HG02623 (cell line): ENCODE measurements at regions not wholly inside any gene's neighbourhood (a gene's known extent, or its start where the extent isn't known, plus 50 kb on each side); places are given as distances from the start of the nearest gene placed in this dataset.

ENCODE experiments used
- ATAC-seq: cut with Tn5 transposase; IDR thresholded peaks from one replicate; pipeline ENCODE4 v1.9.1; 2021; ENCODE audit warnings: moderate library complexity; ENCODE audit not compliant: unreplicated experiment

DNA sequence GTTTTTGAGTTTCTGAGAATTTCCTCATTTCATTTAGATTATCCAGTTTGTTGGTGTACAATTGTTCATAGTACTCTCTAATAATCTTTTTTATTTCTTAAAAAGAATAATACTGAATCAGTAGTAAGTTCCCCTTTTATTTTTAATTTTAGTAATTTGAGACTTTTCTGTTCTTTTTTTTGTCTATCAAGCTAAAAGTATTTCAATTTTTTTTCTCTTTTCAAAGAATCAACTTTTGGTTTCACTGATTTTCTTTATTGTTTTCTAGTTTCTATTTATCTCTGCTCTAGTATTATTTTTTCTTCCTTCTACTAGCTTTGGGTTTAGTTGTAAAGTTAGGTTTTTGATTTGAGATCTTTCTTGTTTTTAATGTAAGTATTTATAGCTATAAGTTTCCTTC, 60.6 kb upstream of the ARL15 start:
- ATAC-seq = no peak

DNA sequence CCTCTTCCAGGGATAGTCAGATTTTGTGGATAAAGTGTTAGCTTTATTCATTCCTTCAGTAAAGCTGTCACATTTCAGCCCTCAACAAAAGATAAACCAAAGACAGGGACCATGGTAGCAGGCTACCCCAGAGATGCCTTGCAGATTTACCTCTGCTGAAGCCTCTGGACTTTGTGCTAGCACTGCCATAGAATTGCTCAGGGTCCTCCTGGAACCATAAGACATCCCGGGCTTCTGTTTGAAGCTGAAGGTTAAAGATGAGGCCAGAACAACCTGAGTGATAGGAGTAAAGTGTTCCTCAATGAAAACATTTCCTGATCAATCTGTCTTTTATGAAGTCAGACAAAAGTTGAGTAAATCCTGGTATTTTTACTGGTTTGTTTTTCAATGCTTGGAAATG, 57.5 kb upstream of the ARL15 start:
- ATAC-seq = no peak

DNA sequence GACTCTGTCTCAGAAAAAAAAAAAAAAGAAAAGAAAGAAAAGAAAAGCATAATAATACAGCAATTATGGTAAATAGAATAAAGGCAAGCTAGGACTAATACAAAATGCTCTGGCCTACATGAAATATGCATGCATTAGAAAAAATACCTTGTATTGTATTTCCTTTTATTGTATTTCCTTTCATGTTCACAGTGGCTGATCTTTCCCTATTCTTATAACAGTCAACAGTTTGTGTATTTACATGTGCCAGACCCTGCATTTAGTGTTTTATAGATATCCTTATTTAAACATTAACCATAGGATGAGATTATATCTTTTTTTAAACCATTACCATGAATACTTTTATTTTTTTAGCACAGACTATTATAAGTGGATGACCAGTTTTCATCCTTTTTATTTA, 56.3 kb upstream of the ARL15 start:
- no peak for ATAC-seq

DNA sequence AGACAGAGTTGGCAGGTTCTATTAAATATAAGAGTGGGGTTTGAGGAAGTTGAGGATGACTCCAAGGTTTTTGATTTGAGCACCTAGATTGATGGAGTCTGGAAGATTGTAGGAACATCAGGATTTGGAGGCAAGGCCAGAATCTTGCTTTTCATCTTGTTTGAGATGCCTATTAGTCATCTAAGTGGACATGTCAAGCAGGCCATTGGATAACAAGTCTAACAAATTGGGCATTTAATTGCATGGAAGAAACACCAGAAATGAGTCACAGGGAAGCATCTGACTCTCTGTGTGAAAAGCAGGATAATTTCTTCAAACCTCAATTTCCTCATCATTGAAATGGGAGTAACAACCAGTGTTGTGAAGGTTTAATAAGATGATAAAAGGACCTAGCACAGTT, 53.3 kb upstream of the ARL15 start:
- ATAC-seq = no peak

DNA sequence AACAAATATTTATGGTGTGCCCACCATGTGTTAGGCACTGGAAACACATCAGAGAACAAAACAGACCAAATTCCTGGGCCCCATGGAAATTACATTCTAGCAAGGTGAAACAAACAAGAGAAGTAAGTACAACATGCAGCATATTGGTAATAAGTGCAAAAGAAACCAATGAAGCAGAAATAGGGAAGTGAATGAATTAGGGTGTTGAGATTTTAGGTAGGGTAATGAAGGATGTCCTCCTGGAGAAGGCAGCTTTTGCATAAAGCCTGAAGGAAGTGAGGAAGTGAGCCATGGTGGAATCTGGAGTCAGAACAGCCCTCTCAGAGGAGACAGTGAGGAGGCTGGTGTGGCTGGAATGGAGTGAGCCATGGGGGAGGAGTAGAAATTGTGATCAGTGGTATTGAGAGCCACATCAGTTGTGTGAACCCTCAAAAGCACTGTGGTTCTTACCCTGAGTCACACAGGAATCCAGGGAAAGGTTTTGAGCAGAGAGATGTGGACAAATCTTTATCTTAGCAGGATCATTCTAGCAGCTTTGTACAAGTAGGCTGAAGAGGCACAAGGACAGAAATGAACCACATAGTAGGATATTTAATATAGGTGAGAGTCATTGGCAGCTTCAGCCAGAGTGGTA, 52.7 kb upstream of the ARL15 start:
- ATAC-seq = no peak

DNA sequence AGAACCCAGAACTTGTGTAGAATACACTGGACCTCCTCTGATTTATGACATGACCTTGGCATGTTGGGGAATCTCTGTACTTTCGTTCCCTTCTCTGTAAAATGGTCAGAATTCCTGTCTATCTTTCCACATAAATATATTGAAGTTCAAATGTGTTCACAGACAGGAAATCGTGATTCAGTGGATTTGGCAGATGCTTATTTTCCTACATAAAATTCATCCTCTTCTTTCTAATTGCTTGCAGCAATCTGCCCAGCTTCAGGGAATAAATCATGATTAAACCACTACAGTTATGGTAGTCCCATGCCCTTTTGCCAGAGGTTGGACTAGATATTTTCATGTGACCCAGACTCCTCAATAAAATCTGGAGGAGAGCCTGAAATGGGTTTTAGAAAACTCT, 52.1 kb upstream of the ARL15 start:
- no peak for ATAC-seq

DNA sequence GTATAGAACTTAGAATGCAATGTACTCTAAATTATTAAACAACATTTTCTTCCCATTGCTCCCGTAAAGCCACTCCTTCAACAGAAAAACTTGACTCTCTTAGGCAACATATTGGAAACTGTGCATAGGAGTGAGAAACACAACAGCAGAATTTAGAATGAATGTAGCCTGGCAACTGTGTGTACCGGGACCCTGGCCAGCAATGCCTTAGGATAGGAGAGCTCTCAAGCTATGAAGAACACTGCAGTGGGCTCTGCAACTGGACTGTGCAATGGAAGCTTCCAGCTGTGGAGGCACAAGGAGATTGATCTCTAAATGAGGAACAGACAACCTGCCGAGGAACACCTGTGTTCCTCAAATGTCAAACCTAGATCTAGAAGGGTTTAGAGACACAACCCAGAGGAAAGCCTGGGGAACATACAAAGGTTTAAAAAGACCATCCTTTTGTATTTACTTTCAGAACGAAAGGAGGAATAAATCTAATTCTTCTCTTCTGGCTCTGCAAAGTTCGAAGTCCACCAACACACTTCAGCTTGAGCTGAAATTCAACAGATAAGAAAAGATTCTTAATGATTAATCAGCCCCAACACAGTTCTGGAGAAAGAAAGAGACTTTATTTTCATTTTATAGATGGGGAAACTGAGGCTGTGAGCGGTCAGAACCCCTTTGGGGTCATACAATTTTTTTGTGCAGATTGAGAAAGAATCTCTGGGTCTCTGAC, 51.5 kb upstream of the ARL15 start:
- ATAC-seq = no peak

DNA sequence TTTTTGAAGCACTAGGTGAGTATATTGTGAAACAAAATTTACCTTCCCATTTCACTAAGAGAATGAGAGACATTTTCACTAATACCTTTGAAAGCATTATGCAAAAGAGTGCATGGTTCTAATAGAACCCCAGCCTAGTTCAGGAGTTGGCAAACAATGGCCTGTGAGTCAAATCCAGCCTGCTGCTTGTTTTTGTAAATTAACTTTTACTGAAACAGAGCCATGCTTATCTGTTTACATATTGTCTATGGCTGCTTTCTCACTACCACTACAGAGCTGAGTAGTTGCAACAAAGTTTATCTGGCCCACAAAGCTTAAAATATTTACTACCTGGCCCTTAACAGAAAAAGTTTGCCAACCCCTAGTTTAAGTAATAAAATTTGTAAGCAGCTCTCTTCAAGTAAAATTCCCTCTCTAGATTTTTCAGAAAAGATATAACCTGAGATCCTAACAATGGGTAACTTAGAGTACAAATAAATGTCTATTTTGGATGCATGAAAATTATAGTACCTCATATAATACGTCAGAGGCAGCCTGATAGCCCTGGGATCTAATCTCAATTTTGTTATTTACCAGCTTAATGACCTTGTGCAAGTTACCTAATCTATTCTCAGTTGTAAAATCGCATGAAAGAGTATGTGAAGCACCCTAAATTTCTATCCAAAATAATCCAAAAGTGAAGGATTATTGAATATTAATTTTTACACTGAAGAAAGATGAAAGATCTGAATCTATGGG, 50.7 kb upstream of the ARL15 start:
- no peak for ATAC-seq
